ENCODE measurements at regions not wholly inside any gene's neighbourhood (a gene's known extent, or its start where the extent isn't known, plus 50 kb on each side); places are given as distances from the start of the nearest gene placed in this dataset.

GRCh38 chr14:38143659-38144505 lies 63.8 kb upstream of the SSTR1 start:
- no peaks in the 10 kb centered on the region for H3K4me1 ChIP-seq (ENCODE audit: control insufficient read depth, insufficient read depth, low read length)
- in situ Hi-C loops (cut with HindIII; ENCODE audit: low pct_unique_long_range_greater_than_20kb, low sequenced_read_pairs) (no loop called here), intact Hi-C loops (cut with micrococcal nuclease; ENCODE audit: unreplicated experiment) (no loop called here)
- TF ChIP-seq SIN3A (IDR thresholded peaks at IDR 0.05; ENCODE audit: borderline replicate concordance, insufficient read depth, low read depth, low read length), result no peak
- TF ChIP-seq REST (IDR thresholded peaks at IDR 0.05; ENCODE audit: insufficient read depth in 1 of 2, low read depth in 2 of 2, low read length in 1 of 2), result no peak
- TF ChIP-seq CTCF (IDR thresholded peaks at IDR 0.05), result no peak
- TF ChIP-seq POLR2AphosphoS5 (IDR thresholded peaks at IDR 0.05; ENCODE audit: low read depth, low read length), result no peak
- TF ChIP-seq TCF7L2 (IDR thresholded peaks at IDR 0.05; ENCODE audit: low read depth, low read length), result no peak
- DNase-seq (ENCODE audit: low read depth, low spot score), result no peak
- no peaks in the 10 kb centered on the region for H3K27me3 ChIP-seq (ENCODE audit: control insufficient read depth, insufficient read depth, low read length)
- no TSS peak for BruUV-seq (replicated peaks)
- ATAC-seq, result no peak
- no peaks in the 10 kb centered on the region for H3K36me3 ChIP-seq (ENCODE audit: control insufficient read depth, insufficient read depth, low read length)
- CTCF ChIA-PET, result no interaction called here
- H3K4me3 ChIP-seq (ENCODE audit: low read depth in 2 of 2, low read length in 2 of 2), result no peak overlapping the region
- no peak overlapping the region for H3K27ac ChIP-seq (ENCODE audit: low read length)
- POLR2A ChIA-PET, result no interaction called here
- H3K9me3 ChIP-seq (ENCODE audit: control insufficient read depth, insufficient read depth, low read depth, low read length), result no peaks in the 10 kb centered on the region

GRCh38 chr14:38145142-38145541 lies 62.6 kb upstream of the SSTR1 start:
- Histone ChIP-seq H3K36me3 (ENCODE audit: control insufficient read depth, insufficient read depth, low read length) (no peaks in the 10 kb centered on the region), H3K9me3 (ENCODE audit: control insufficient read depth, insufficient read depth, low read depth, low read length) (no peaks in the 10 kb centered on the region), H3K27me3 (ENCODE audit: control insufficient read depth, insufficient read depth, low read length) (no peaks in the 10 kb centered on the region), H3K27ac (ENCODE audit: low read length) (no peak overlapping the region), H3K4me3 (ENCODE audit: low read depth in 2 of 2, low read length in 2 of 2) (no peak overlapping the region), H3K4me1 (ENCODE audit: control insufficient read depth, insufficient read depth, low read length) (no peaks in the 10 kb centered on the region)
- TF ChIP-seq CTCF (IDR thresholded peaks at IDR 0.05), result no peak
- no peak for TF ChIP-seq SIN3A (IDR thresholded peaks at IDR 0.05; ENCODE audit: borderline replicate concordance, insufficient read depth, low read depth, low read length)
- no peak for TF ChIP-seq POLR2AphosphoS5 (IDR thresholded peaks at IDR 0.05; ENCODE audit: low read depth, low read length)
- no peak for TF ChIP-seq TCF7L2 (IDR thresholded peaks at IDR 0.05; ENCODE audit: low read depth, low read length)
- no peak for TF ChIP-seq REST (IDR thresholded peaks at IDR 0.05; ENCODE audit: insufficient read depth in 1 of 2, low read depth in 2 of 2, low read length in 1 of 2)
- no TSS peak for BruUV-seq (replicated peaks)
- ChIA-PET CTCF (no interaction called here), POLR2A (no interaction called here)
- in situ Hi-C loops (cut with HindIII; ENCODE audit: low pct_unique_long_range_greater_than_20kb, low sequenced_read_pairs), result no loop called here
- intact Hi-C loops (cut with micrococcal nuclease; ENCODE audit: unreplicated experiment), result no loop called here
- ATAC-seq (no peak), DNase-seq (ENCODE audit: low read depth, low spot score) (no peak)
